Superior temporal gyrus (tissue), 1 donor: ENCODE measurements at regions not wholly inside any gene's neighbourhood (a gene's known extent, or its start where the extent isn't known, plus 50 kb on each side); places are given as distances from the start of the nearest gene placed in this dataset.

Source experiments
- DNase-seq: peaks from one replicate; pipeline ENCODE4 v3.0.0-alpha.2; 2016; ENCODE audit errors: extremely low spot score

- DNase-seq = no peak
Measured at GRCh38 chr12:32946504-32947131, 50.0 kb upstream of the PKP2 start.
